ENCODE measurements at regions not wholly inside any gene's neighbourhood (a gene's known extent, or its start where the extent isn't known, plus 50 kb on each side); places are given as distances from the start of the nearest gene placed in this dataset.

DNA sequence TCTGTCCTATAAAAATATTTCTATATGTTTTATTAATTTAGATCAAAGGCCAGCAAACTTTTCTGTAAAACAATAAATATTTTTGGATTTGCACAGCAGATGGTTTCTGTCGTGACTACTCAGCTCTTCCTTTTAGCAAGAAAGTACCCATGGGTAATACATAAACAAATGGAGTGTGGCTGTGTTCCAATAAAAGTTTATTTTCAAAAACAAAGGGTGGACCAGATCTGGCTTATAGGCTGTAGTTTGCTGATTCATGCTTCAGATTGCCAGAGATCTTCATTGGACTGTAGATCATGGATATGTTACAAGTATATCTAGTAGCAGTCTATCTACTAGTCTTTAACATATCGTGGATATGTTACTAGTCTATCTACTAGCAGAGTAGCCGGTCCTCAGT lies 590.5 kb downstream of the CSNK1G3 start:
- no peak for TF ChIP-seq EZH2 (IDR thresholded peaks at IDR 0.05; ENCODE audit: low read depth, low read length, severe bottlenecking)
- TF ChIP-seq SP4 (IDR thresholded peaks at IDR 0.05; ENCODE audit: low read length): no peak
- TF ChIP-seq TAF1 (IDR thresholded peaks at IDR 0.05; ENCODE audit: low read depth, low read length): no peak
- TF ChIP-seq GABPA (IDR thresholded peaks at IDR 0.05; ENCODE audit: borderline replicate concordance, insufficient read depth, low read length): no peak
- no peak for TF ChIP-seq RFX5 (IDR thresholded peaks at IDR 0.05; ENCODE audit: borderline replicate concordance, low read depth, low read length)
- TF ChIP-seq, protein P1, sequence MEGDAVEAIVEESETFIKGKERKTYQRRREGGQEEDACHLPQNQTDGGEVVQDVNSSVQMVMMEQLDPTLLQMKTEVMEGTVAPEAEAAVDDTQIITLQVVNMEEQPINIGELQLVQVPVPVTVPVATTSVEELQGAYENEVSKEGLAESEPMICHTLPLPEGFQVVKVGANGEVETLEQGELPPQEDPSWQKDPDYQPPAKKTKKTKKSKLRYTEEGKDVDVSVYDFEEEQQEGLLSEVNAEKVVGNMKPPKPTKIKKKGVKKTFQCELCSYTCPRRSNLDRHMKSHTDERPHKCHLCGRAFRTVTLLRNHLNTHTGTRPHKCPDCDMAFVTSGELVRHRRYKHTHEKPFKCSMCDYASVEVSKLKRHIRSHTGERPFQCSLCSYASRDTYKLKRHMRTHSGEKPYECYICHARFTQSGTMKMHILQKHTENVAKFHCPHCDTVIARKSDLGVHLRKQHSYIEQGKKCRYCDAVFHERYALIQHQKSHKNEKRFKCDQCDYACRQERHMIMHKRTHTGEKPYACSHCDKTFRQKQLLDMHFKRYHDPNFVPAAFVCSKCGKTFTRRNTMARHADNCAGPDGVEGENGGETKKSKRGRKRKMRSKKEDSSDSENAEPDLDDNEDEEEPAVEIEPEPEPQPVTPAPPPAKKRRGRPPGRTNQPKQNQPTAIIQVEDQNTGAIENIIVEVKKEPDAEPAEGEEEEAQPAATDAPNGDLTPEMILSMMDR (IDR thresholded peaks at IDR 0.05; ENCODE audit: control extremely low read depth in 1 of 3, insufficient read depth in 1 of 3, low read depth in 1 of 3, low read length in 3 of 3): no peak
- no peak for TF ChIP-seq POLR2AphosphoS5 (IDR thresholded peaks at IDR 0.05; ENCODE audit: low read depth, low read length)
- no peak for TF ChIP-seq RAD21 (IDR thresholded peaks at IDR 0.05 in 1 of 2, conservative IDR thresholded peaks at IDR 0.05 in 1 of 2; ENCODE audit: low read depth in 2 of 2, low read length in 2 of 2)

Measured in H1 (cell line).